Right hindlimb (tissue), 1 donor: ENCODE measurements at regions not wholly inside any gene's neighbourhood (a gene's known extent, or its start where the extent isn't known, plus 50 kb on each side); places are given as distances from the start of the nearest gene placed in this dataset.
A peak's percentile ranks its signal among the peaks of the same experiment; 100 is the strongest.
"Not testable (repeated sequence)": the region's sequence is repeated elsewhere in the genome, so short reads cannot be mapped to it uniquely, and the experiment has no call there.

Experiments used
- DNase-seq: peaks from one replicate; pipeline ENCODE4 v3.0.0-alpha.2; 2018

- no peak for DNase-seq
Measured at GRCh38 chr5:82534986-82535385, 256.8 kb upstream of the RPS23 start.

DNA sequence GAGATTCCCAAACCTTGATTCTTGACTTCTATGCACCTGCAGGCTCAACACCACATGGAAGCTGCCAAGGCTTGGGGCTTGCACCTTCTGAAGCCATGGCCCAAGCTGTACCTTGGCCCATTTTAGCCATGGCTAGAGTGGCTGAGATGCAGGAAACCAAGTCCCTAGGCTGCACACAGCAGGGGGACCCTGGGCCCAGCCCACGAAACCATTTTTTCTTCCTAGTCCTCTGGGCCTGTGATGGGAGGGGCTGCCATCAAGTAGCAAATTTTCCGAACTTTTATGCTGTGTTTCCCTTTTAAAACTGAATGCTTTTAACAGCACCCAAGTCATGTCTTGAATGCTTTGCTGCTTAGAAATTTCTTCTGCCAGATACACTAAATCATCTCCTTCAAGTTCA, 253.9 kb upstream of the RPS23 start:
- DNase-seq, result not testable (repeated sequence)

DNA sequence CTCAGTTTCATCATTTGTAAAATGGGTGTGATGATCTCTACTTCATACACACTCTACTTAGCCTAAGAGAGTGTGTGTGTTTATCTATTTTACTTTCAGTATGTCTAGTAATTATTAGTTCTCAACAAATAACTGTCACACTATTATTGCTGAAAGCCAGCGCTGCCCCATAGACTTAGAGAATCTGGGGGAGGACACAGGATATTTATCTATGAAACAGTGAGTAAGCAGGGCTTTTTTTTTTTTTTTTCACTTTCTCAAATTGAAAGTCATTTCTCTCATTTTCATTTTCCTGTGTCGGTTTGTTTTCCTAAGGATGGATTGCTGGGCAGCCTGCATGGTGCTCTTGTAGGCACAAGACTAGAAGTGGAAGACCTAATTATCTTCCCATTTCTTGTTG, 248.4 kb upstream of the RPS23 start:
- no peak for DNase-seq

DNA sequence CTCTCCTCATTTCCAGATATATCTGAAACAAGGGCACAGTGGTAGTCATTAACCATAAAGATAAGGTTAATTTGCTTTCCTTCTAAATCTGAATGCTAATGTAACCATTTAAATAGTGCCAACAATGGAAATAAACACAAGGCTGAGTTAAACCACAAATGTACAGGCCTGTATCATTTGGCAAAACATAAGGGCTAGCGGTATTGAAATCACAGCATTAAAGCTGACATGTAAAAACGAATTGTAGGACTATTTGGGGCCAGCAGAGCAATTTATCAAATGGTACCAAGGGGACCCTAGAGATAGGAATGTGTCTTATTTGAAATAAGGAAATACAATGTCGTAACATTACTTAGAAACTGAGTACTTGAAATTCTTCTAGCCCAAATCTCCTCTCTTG, 247.5 kb upstream of the RPS23 start:
- DNase-seq, result no peak

DNA sequence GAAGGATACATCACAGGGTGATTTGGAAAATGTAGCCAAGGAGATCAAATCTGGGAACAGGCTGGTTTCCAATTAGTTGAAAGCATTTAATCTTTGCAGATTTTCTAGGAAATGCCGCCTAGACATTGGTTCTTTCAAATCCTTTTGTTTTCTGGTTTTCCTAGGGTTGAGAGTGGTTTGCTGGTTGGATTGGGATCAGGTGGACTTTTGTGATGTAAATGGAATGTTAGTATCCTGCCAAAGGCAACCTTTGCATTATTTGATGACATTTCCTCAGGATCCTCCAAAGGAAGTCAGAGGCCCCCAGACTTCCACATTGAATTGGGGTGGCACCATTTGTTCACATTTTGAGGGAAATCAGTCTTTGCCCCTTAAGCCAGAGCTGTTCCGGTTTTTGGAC, 245.5 kb upstream of the RPS23 start:
- no peak for DNase-seq

GRCh38 chr5:82522897-82523296, 244.7 kb upstream of the RPS23 start:
- no peak for DNase-seq

GRCh38 chr5:82521431-82522051, 243.4 kb upstream of the RPS23 start:
- DNase-seq, result no peak

DNA sequence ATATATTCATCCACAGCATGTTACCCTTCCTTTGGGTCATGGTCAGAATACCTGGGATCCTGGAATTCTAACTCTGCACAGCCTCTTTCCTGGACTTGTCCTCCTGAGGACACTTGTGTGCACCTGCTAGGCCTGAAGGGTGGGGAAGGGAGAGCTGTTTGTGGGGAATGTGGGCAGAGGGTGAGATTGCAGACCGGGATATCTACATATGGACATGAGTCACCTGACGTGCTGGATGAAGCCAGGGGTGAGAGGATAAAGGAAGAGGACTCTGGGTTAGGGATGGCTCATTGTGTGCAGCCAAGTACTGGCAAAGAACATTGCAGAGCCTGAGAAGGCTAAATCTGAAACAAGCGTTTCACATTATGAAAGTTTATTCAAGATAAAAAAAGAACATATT, 241.4 kb upstream of the RPS23 start:
- DNase-seq, result no peak

- no peak for DNase-seq
Measured at GRCh38 chr5:82517544-82518075, 239.5 kb upstream of the RPS23 start.

- DNase-seq, result peak; percentile 29
Measured at GRCh38 chr5:82513738-82514137, 235.6 kb upstream of the RPS23 start.

- no peak for DNase-seq
Measured at GRCh38 chr5:82512025-82512424, 233.9 kb upstream of the RPS23 start.

DNA sequence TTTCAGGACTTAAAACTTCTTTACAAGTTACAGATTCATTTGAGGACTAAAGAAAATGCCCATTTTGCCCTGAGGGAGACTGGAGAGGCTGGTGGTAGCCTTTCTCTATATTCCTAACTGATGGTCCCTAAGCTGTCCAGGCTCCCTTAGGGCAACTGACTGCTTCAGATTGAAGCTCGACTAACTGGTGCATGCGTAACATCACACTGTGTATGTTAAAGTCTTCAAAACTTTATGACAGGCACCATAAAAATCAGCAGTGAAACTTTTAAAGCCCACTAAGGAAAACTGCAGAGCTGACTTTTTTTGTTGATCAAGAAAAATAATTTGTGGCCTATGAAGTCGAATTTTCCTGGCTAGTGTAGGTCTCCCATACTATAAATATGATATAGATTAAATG, 233.0 kb upstream of the RPS23 start:
- DNase-seq, result no peak

DNA sequence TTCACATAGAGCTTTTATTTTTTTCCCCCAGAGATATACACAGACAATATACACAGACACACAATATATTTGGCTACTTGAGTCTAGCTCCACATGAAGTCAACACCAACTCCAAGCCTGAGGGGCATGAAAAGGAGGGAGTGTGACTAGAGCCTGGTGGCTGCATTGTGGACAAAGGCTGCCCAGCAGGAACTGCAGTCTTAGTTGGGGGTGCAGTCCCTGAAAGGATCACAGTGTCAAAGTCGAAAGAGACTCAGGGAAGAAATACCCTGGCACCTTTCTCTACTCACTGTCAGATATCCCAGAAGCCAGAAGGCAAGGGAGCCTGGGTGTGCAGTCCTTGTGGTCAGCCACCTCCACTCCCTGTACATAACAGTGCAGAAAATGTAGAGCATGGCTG, 231.6 kb upstream of the RPS23 start:
- DNase-seq, result no peak

DNA sequence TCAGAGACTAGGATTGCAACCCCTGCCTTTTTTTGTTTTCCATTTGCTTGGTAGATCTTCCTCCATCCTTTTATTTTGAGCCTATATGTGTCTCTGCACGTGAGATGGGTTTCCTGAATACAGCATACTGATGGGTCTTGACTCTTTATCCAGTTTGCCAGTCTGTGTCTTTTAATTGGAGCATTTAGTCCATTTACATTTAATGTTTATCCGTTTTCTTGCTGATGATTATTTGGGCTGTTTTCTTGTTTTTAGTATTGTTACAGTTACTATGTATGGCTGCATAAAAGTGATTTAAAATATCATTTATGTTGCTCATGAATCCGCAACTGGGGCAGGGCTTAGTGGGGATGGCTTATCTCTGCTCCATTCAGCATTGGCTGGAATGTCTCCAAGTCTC, 228.2 kb upstream of the RPS23 start:
- not testable (repeated sequence) for DNase-seq

GRCh38 chr5:82499725-82500244, 221.6 kb upstream of the RPS23 start:
- DNase-seq, result no peak

GRCh38 chr5:82497242-82497641, 219.1 kb upstream of the RPS23 start:
- no peak for DNase-seq

GRCh38 chr5:82494942-82495341, 216.8 kb upstream of the RPS23 start:
- DNase-seq, result no peak

DNA sequence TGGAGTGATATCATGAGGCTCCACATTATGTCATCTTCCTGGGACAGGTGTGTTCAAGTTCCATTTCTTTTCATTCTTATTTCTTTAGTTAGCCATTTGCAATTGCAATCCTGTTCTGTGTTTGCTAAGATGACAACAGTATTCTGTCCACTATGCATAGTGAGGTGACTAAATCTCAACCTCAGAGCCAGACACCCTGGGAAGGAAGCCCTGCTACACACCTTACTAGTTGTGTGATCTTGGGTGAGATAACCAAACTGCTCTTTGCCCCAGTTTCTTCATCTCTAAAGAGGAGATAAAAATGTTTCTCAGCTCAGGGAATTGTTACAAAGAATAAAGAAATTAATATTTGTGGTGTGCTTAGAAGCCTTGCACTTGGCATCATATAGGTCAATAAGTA, 215.1 kb upstream of the RPS23 start:
- no peak for DNase-seq

- DNase-seq, result no peak
Measured at GRCh38 chr5:82491397-82491796, 213.2 kb upstream of the RPS23 start.

DNA sequence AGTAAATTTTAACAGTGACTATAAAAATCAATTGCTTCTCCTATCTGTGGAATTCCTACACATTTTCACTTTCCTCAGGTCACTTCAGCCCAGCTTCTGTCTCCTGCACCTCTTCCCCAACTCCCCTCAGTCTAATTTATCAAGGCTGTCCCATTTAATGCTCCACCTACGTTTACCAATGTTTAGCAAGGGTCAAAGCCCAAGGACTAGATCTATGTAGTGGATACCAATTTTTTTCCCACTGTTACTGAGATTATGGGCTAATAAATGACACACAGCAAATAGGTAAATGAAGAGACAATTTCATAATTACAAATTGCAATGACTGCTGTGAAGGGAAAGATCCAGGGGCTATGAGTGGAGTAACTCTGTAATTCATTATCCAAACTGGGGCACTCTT, 211.5 kb upstream of the RPS23 start:
- DNase-seq, result no peak

DNA sequence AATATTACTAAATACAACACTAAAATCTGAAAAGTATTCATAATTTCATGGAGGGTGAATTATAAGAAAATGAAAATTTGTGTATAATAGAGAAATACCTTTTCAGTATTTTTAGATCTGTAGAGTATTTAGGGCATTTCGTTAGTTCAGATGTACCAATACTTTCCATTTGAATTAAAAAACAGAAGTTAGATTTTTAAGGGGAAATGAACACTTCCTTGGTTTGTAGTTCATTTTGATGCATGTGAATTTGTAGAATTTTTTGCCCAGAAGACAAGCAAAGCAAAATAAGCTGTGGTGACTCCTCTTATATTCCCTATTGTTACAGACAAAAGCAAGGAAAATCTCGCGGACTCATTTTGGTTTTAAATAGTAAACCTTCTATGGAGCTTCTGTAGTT, 209.0 kb upstream of the RPS23 start:
- no peak for DNase-seq

- DNase-seq, result no peak
Measured at GRCh38 chr5:82480331-82480730, 202.2 kb upstream of the RPS23 start.

DNA sequence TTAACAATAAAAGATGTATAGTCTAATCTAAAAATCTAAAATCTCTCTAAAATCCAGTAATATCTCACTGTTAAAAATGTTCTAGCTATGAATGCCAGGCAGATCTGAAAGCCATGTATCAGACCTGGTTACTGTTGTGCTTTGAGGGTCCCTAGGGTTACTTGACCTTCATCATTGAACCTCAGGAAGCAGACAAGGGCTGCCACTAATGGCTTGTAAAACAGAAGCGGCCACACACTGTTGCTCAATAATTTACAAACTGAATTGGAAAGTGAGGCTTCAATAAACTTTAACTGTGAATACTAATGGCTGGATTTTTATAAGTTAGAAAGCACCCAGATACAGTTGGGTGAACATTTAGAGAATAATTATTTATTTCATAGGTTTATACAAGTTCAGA, 198.0 kb upstream of the RPS23 start:
- DNase-seq, result no peak

- no peak for DNase-seq
Measured at GRCh38 chr5:82473262-82473661, 195.1 kb upstream of the RPS23 start.
